Neural cell (in vitro differentiated cells): ENCODE measurements at regions not wholly inside any gene's neighbourhood (a gene's known extent, or its start where the extent isn't known, plus 50 kb on each side); places are given as distances from the start of the nearest gene placed in this dataset.

ENCODE experiments used
- H2AFZ ChIP-seq: fragments of 200-600, 300-800 bp; sonication (generic), shearing (Covaris generic); 2 replicates; pipeline ENCODE4 v1.6.0; 2014; ENCODE audit warnings: low read depth, mild to moderate bottlenecking, antibody characterized with exemption, low read length, moderate library complexity
- H3F3A ChIP-seq: fragments of 200-600 bp; shearing (Covaris generic); 2 replicates; pipeline ENCODE4 v1.6.1; 2016; ENCODE audit warnings: mild to moderate bottlenecking, moderate library complexity, mixed read lengths, antibody characterized with exemption, low read length; ENCODE audit not compliant: insufficient read depth, poor library complexity, severe bottlenecking
- H3K27ac ChIP-seq: fragments of 200-600, 300-800 bp; sonication (generic), shearing (Covaris generic); 2 replicates; pipeline ENCODE4 v1.5.1; 2014; ENCODE audit warnings: mild to moderate bottlenecking, low read length, moderate library complexity
- H3K27me3 ChIP-seq: fragments of 300-800, 200-600 bp; sonication (generic), shearing (Covaris generic); 2 replicates; pipeline ENCODE4 v1.6.0; 2014; ENCODE audit warnings: mild to moderate bottlenecking, low read depth, low read length, moderate library complexity; ENCODE audit not compliant: insufficient read depth
- H3K36me3 ChIP-seq: fragments of 300-800, 200-600 bp; sonication (generic), shearing (Covaris generic); 2 replicates; pipeline ENCODE4 v1.5.1; 2014; ENCODE audit warnings: mild to moderate bottlenecking, antibody characterized with exemption, low read length, moderate library complexity; ENCODE audit not compliant: insufficient read depth
- H3K4me2 ChIP-seq: fragments of 300-800, 200-600 bp; sonication (generic), shearing (Covaris generic); 2 replicates; pipeline ENCODE4 v1.6.0; 2014; ENCODE audit warnings: mild to moderate bottlenecking, low read length
- H3K4me3 ChIP-seq: fragments of 300-800, 200-600 bp; sonication (generic), shearing (Covaris generic); 2 replicates; pipeline ENCODE4 v1.5.1; 2014; ENCODE audit warnings: mild to moderate bottlenecking, low read length, moderate library complexity
- H3K79me2 ChIP-seq: fragments of 200-600 bp; shearing (Covaris generic); replicated peaks from 2 replicates; pipeline ENCODE4 v1.6.0; 2014; ENCODE audit warnings: mild to moderate bottlenecking, low read length, moderate library complexity; ENCODE audit not compliant: insufficient read depth
- H3K9ac ChIP-seq: fragments of 300-800, 200-600 bp; sonication (generic), shearing (Covaris generic); 2 replicates; pipeline ENCODE4 v1.6.1; 2016; ENCODE audit warnings: mild to moderate bottlenecking, low read length, mixed read lengths
- H3K9me2 ChIP-seq: fragments of 200-600 bp; shearing (Covaris generic); 2 replicates; pipeline ENCODE4 v1.6.1; 2016; ENCODE audit warnings: mild to moderate bottlenecking, low read length, mixed read lengths; ENCODE audit not compliant: insufficient read depth
- H3K9me3 ChIP-seq: fragments of 200-600, 300-800 bp; sonication (generic), shearing (Covaris generic); 2 replicates; pipeline ENCODE4 v1.6.1; 2016; ENCODE audit warnings: mild to moderate bottlenecking, mixed run types, low read length, moderate library complexity, mixed read lengths
- H4K20me1 ChIP-seq: fragments of 200-600 bp; shearing (Covaris generic); 2 replicates; pipeline ENCODE4 v1.6.1; 2016; ENCODE audit warnings: mild to moderate bottlenecking, mixed run types; ENCODE audit not compliant: insufficient read depth
- EP300 ChIP-seq: fragments of 450-650 bp; conservative IDR thresholded peaks from 2 replicates; pipeline ENCODE4 v1.6.1; 2014; ENCODE audit warnings: antibody characterized with exemption, mild to moderate bottlenecking, moderate library complexity; ENCODE audit not compliant: poor library complexity, severe bottlenecking
- EZH2 ChIP-seq: fragments of 200-600, 300-800 bp; shearing (Covaris generic), sonication (generic); IDR thresholded peaks from 2 replicates; pipeline ENCODE4 v1.6.1; 2014; ENCODE audit warnings: antibody characterized with exemption, low read length, borderline replicate concordance, mild to moderate bottlenecking; ENCODE audit not compliant: insufficient read depth, poor library complexity, severe bottlenecking
- MXI1 ChIP-seq: fragments of 450-650 bp; conservative IDR thresholded peaks from 2 replicates; pipeline ENCODE4 v1.6.1; 2014; ENCODE audit warnings: antibody characterized with exemption, mild to moderate bottlenecking; ENCODE audit not compliant: poor library complexity, severe bottlenecking
- POLR2AphosphoS5 ChIP-seq: IDR thresholded peaks from 2 replicates; pipeline ENCODE4 v1.6.1; 2012
- RAD21 ChIP-seq: fragments of 450-650 bp; conservative IDR thresholded peaks from 2 replicates; pipeline ENCODE4 v1.6.1; 2014; ENCODE audit warnings: antibody characterized with exemption, mild to moderate bottlenecking, moderate library complexity
- SMC3 ChIP-seq: fragments of 450-650 bp; conservative IDR thresholded peaks from 2 replicates; pipeline ENCODE4 v1.6.1; 2014; ENCODE audit warnings: antibody characterized with exemption, mild to moderate bottlenecking, moderate library complexity; ENCODE audit not compliant: poor library complexity
- TAF1 ChIP-seq: IDR thresholded peaks from 2 replicates; pipeline ENCODE4 v1.6.1; 2012; ENCODE audit warnings: low read depth
- TF ChIP-seq, protein P1 (sequence below): fragments of 450-650 bp; IDR thresholded peaks from 2 replicates; pipeline ENCODE4 v1.5.1; 2014; ENCODE audit warnings: antibody characterized with exemption, mild to moderate bottlenecking, moderate library complexity; ENCODE audit not compliant: poor library complexity, severe bottlenecking
- TF ChIP-seq, protein P2 (sequence below): IDR thresholded peaks from 2 replicates; pipeline ENCODE4 v1.6.1; 2012; ENCODE audit warnings: borderline replicate concordance

DNA sequence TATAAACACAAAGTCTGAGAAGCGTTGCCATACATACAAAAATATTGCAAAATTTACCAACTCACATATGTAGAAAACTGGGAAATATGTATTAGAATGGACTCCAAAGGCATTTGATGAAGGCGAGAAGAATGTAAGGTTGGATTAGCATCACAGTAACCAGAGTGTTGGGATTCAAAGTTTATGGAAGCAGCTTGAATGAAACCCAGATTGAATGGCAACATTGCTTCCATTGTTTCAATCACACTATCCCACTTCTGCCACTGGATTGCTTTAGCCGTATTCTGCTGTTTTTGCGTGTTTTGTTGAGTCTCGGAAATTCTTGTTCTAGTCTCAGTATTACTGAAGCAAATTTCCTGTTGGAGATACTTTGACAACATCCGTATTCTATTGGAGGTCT is 609.0 kb upstream of the LRATD1 start:
- Histone ChIP-seq H3K4me2 (no peak overlapping the region), H3K27me3 (no peaks in the 10 kb centered on the region), H3K9ac (no peak overlapping the region), H3K79me2 (no peaks in the 10 kb centered on the region), H3K4me3 (no peak overlapping the region), H4K20me1 (no peaks in the 10 kb centered on the region), H3K9me2 (no peaks in the 10 kb centered on the region), H3F3A (no peaks in the 10 kb centered on the region), H3K36me3 (no peaks in the 10 kb centered on the region), H2AFZ (no peak overlapping the region), H3K9me3 (no peaks in the 10 kb centered on the region), H3K27ac (no peak overlapping the region)
- TF ChIP-seq EZH2 (no peak), EP300 (no peak), SMC3 (no peak), MXI1 (no peak), TAF1 (no peak), POLR2AphosphoS5 (no peak), RAD21 (no peak)
- TF ChIP-seq, protein P1, sequence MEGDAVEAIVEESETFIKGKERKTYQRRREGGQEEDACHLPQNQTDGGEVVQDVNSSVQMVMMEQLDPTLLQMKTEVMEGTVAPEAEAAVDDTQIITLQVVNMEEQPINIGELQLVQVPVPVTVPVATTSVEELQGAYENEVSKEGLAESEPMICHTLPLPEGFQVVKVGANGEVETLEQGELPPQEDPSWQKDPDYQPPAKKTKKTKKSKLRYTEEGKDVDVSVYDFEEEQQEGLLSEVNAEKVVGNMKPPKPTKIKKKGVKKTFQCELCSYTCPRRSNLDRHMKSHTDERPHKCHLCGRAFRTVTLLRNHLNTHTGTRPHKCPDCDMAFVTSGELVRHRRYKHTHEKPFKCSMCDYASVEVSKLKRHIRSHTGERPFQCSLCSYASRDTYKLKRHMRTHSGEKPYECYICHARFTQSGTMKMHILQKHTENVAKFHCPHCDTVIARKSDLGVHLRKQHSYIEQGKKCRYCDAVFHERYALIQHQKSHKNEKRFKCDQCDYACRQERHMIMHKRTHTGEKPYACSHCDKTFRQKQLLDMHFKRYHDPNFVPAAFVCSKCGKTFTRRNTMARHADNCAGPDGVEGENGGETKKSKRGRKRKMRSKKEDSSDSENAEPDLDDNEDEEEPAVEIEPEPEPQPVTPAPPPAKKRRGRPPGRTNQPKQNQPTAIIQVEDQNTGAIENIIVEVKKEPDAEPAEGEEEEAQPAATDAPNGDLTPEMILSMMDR: no peak
- TF ChIP-seq, protein P2, sequence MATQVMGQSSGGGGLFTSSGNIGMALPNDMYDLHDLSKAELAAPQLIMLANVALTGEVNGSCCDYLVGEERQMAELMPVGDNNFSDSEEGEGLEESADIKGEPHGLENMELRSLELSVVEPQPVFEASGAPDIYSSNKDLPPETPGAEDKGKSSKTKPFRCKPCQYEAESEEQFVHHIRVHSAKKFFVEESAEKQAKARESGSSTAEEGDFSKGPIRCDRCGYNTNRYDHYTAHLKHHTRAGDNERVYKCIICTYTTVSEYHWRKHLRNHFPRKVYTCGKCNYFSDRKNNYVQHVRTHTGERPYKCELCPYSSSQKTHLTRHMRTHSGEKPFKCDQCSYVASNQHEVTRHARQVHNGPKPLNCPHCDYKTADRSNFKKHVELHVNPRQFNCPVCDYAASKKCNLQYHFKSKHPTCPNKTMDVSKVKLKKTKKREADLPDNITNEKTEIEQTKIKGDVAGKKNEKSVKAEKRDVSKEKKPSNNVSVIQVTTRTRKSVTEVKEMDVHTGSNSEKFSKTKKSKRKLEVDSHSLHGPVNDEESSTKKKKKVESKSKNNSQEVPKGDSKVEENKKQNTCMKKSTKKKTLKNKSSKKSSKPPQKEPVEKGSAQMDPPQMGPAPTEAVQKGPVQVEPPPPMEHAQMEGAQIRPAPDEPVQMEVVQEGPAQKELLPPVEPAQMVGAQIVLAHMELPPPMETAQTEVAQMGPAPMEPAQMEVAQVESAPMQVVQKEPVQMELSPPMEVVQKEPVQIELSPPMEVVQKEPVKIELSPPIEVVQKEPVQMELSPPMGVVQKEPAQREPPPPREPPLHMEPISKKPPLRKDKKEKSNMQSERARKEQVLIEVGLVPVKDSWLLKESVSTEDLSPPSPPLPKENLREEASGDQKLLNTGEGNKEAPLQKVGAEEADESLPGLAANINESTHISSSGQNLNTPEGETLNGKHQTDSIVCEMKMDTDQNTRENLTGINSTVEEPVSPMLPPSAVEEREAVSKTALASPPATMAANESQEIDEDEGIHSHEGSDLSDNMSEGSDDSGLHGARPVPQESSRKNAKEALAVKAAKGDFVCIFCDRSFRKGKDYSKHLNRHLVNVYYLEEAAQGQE: no peak

DNA sequence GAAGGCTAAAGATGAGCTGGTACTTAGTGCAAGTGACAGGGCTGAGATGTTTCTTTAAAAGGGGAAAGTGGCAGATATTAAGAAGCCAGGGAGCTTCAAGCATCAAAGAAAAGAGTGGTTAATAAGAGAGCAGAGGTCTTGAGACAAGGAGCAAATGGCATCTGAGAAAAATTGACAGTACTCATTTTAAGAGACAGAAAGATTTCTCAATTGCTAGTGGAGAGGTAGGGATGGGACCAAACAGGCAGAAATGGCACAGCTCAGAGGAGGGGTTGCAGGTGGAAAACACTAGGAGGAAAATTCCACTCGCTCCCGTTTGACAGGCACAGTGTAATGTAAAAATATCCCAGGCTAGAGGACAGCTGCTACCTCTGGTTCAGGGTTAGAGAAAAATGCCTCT is 593.4 kb upstream of the LRATD1 start:
- Histone ChIP-seq H3K9ac (peak overlapping the region; percentile 40), H3K27me3 (no peaks in the 10 kb centered on the region), H3K36me3 (no peaks in the 10 kb centered on the region), H3K79me2 (no peaks in the 10 kb centered on the region), H3K27ac (peak overlapping the region; percentile 79), H3K9me2 (no peaks in the 10 kb centered on the region), H3K9me3 (no peaks in the 10 kb centered on the region), H2AFZ (no peak overlapping the region), H4K20me1 (no peaks in the 10 kb centered on the region), H3K4me2 (peak overlapping the region; percentile 30), H3K4me3 (peak overlapping the region; percentile 43), H3F3A (peaks cover 9% of the 10 kb centered on the region)
- peak; percentile 62 for TF ChIP-seq RAD21
- peak; percentile 42 for TF ChIP-seq SMC3
- TF ChIP-seq, protein P1: peak; percentile 41
- no peak for TF ChIP-seq TAF1
- peak; percentile 98 for TF ChIP-seq EP300
- TF ChIP-seq, protein P2: peak; percentile 95
- no peak for TF ChIP-seq EZH2
- TF ChIP-seq MXI1: no peak
- TF ChIP-seq POLR2AphosphoS5: peak; percentile 87
